Colon (tissue), 2 donors: ENCODE measurements at regions not wholly inside any gene's neighbourhood (a gene's known extent, or its start where the extent isn't known, plus 50 kb on each side); places are given as distances from the start of the nearest gene placed in this dataset.

Source experiments
- FAIRE-seq: peaks from 2 replicates; lab custom pipeline; 2012; peaks lifted over from hg19 to GRCh38; lab: Jason Lieb, UNC
- donor health status: control.
- donor health status: control.

GRCh38 chr11:28739489-28740280, 631.5 kb downstream of the METTL15 start:
- no peak for FAIRE-seq

GRCh38 chr11:28738549-28738948, 630.4 kb downstream of the METTL15 start:
- no peak for FAIRE-seq

GRCh38 chr11:28736256-28736655, 628.1 kb downstream of the METTL15 start:
- FAIRE-seq = no peak

- no peak for FAIRE-seq
Measured at GRCh38 chr11:28735511-28735910, 627.3 kb downstream of the METTL15 start.

GRCh38 chr11:28730889-28731288, 622.7 kb downstream of the METTL15 start:
- no peak for FAIRE-seq

GRCh38 chr11:28730336-28730735, 622.1 kb downstream of the METTL15 start:
- FAIRE-seq = no peak

- FAIRE-seq = no peak
Measured at GRCh38 chr11:28729339-28729738, 621.2 kb downstream of the METTL15 start.

- FAIRE-seq = no peak
Measured at GRCh38 chr11:28728666-28729065, 620.5 kb downstream of the METTL15 start.

GRCh38 chr11:28727254-28727653, 619.1 kb downstream of the METTL15 start:
- FAIRE-seq = no peak

- FAIRE-seq = no peak
Measured at GRCh38 chr11:28726432-28726831, 618.2 kb downstream of the METTL15 start.

GRCh38 chr11:28715726-28716125, 607.5 kb downstream of the METTL15 start:
- FAIRE-seq = no peak

GRCh38 chr11:28713850-28714249, 605.7 kb downstream of the METTL15 start:
- no peak for FAIRE-seq

- no peak for FAIRE-seq
Measured at GRCh38 chr11:28708075-28708474, 599.9 kb downstream of the METTL15 start.

GRCh38 chr11:28704801-28705200, 596.6 kb downstream of the METTL15 start:
- FAIRE-seq = no peak

- FAIRE-seq = no peak
Measured at GRCh38 chr11:28703371-28703770, 595.2 kb downstream of the METTL15 start.

GRCh38 chr11:28702871-28703270, 594.7 kb downstream of the METTL15 start:
- no peak for FAIRE-seq

GRCh38 chr11:28702450-28702790, 594.2 kb downstream of the METTL15 start:
- FAIRE-seq = no peak

GRCh38 chr11:28701760-28702449, 593.7 kb downstream of the METTL15 start:
- no peak for FAIRE-seq

- no peak for FAIRE-seq
Measured at GRCh38 chr11:28699701-28700100, 591.5 kb downstream of the METTL15 start.

GRCh38 chr11:28697920-28698827, 590.0 kb downstream of the METTL15 start:
- no peak for FAIRE-seq

- no peak for FAIRE-seq
Measured at GRCh38 chr11:28696591-28696990, 588.4 kb downstream of the METTL15 start.

- FAIRE-seq = no peak
Measured at GRCh38 chr11:28690746-28691145, 582.6 kb downstream of the METTL15 start.
